ENCODE measurements at regions not wholly inside any gene's neighbourhood (a gene's known extent, or its start where the extent isn't known, plus 50 kb on each side); places are given as distances from the start of the nearest gene placed in this dataset.
"Not testable (repeated sequence)": the region's sequence is repeated elsewhere in the genome, so short reads cannot be mapped to it uniquely, and the experiment has no call there.

DNA sequence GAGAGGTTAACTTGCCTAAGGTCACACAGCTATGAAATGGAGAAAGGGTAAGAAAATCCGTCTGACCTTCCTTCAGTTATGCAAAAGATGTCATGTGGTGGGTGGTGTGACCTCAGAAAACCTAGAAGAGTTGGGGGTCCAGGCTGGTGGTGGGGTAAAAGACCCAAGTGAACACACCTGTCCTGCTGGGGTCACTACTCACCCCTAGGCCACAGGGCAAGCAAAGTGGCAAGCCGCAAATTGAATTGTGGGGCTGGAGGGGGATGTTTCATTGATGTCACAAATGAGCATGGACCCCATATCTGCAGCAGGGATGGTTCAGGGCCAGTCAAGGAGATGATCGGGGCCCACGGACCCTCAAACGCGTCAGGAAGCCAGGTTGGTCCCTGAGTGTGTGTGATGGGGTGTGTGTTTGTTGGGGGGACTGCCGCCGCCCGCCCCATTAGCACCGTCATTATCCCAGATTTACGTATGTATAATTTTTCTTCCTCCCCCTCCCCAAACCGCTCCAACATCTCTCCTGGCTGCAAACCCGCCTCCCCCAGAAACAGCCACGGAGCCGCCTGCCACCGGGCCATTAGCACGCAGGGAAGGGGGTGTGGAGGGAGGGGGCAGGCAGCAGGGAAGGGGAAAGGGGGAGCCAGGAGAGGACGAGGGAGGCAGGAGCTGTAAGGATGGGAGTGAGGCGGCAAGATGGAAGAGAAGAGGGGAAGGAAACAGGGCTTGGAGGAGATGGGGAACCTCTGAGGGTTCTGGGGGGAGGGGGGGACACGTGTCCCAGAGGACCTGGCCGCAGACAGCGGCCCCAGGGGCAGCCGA is 157.4 kb downstream of the CRLF3 start:
- TF ChIP-seq, protein P1, sequence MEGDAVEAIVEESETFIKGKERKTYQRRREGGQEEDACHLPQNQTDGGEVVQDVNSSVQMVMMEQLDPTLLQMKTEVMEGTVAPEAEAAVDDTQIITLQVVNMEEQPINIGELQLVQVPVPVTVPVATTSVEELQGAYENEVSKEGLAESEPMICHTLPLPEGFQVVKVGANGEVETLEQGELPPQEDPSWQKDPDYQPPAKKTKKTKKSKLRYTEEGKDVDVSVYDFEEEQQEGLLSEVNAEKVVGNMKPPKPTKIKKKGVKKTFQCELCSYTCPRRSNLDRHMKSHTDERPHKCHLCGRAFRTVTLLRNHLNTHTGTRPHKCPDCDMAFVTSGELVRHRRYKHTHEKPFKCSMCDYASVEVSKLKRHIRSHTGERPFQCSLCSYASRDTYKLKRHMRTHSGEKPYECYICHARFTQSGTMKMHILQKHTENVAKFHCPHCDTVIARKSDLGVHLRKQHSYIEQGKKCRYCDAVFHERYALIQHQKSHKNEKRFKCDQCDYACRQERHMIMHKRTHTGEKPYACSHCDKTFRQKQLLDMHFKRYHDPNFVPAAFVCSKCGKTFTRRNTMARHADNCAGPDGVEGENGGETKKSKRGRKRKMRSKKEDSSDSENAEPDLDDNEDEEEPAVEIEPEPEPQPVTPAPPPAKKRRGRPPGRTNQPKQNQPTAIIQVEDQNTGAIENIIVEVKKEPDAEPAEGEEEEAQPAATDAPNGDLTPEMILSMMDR (IDR thresholded peaks at IDR 0.05), result not testable (repeated sequence)
- TF ChIP-seq JUN (CRISPR knock-in tag; IDR thresholded peaks at IDR 0.05); ZNF263 (CRISPR knock-in tag; IDR thresholded peaks at IDR 0.05; ENCODE audit: low read depth); RELA (CRISPR knock-in tag; IDR thresholded peaks at IDR 0.05; ENCODE audit: borderline replicate concordance); ZNF138 (CRISPR knock-in tag; conservative IDR thresholded peaks at IDR 0.05); ZNF416 (CRISPR knock-in tag; IDR thresholded peaks at IDR 0.05); EMX1 (CRISPR knock-in tag; IDR thresholded peaks at IDR 0.05); NR2C2 (CRISPR knock-in tag; IDR thresholded peaks at IDR 0.05): not testable (repeated sequence)
- TF ChIP-seq, protein P2, sequence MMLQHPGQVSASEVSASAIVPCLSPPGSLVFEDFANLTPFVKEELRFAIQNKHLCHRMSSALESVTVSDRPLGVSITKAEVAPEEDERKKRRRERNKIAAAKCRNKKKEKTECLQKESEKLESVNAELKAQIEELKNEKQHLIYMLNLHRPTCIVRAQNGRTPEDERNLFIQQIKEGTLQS (CRISPR knock-in tag; conservative IDR thresholded peaks at IDR 0.05), result not testable (repeated sequence)
- TF ChIP-seq, protein P3, sequence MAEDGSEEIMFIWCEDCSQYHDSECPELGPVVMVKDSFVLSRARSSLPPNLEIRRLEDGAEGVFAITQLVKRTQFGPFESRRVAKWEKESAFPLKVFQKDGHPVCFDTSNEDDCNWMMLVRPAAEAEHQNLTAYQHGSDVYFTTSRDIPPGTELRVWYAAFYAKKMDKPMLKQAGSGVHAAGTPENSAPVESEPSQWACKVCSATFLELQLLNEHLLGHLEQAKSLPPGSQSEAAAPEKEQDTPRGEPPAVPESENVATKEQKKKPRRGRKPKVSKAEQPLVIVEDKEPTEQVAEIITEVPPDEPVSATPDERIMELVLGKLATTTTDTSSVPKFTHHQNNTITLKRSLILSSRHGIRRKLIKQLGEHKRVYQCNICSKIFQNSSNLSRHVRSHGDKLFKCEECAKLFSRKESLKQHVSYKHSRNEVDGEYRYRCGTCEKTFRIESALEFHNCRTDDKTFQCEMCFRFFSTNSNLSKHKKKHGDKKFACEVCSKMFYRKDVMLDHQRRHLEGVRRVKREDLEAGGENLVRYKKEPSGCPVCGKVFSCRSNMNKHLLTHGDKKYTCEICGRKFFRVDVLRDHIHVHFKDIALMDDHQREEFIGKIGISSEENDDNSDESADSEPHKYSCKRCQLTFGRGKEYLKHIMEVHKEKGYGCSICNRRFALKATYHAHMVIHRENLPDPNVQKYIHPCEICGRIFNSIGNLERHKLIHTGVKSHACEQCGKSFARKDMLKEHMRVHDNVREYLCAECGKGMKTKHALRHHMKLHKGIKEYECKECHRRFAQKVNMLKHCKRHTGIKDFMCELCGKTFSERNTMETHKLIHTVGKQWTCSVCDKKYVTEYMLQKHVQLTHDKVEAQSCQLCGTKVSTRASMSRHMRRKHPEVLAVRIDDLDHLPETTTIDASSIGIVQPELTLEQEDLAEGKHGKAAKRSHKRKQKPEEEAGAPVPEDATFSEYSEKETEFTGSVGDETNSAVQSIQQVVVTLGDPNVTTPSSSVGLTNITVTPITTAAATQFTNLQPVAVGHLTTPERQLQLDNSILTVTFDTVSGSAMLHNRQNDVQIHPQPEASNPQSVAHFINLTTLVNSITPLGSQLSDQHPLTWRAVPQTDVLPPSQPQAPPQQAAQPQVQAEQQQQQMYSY (CRISPR knock-in tag; IDR thresholded peaks at IDR 0.05), result not testable (repeated sequence)
- TF ChIP-seq, protein P4, sequence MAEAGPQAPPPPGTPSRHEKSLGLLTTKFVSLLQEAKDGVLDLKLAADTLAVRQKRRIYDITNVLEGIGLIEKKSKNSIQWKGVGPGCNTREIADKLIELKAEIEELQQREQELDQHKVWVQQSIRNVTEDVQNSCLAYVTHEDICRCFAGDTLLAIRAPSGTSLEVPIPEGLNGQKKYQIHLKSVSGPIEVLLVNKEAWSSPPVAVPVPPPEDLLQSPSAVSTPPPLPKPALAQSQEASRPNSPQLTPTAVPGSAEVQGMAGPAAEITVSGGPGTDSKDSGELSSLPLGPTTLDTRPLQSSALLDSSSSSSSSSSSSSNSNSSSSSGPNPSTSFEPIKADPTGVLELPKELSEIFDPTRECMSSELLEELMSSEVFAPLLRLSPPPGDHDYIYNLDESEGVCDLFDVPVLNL (CRISPR knock-in tag; IDR thresholded peaks at IDR 0.05; ENCODE audit: borderline replicate concordance, low read depth), result not testable (repeated sequence)
- TF ChIP-seq, protein P5, sequence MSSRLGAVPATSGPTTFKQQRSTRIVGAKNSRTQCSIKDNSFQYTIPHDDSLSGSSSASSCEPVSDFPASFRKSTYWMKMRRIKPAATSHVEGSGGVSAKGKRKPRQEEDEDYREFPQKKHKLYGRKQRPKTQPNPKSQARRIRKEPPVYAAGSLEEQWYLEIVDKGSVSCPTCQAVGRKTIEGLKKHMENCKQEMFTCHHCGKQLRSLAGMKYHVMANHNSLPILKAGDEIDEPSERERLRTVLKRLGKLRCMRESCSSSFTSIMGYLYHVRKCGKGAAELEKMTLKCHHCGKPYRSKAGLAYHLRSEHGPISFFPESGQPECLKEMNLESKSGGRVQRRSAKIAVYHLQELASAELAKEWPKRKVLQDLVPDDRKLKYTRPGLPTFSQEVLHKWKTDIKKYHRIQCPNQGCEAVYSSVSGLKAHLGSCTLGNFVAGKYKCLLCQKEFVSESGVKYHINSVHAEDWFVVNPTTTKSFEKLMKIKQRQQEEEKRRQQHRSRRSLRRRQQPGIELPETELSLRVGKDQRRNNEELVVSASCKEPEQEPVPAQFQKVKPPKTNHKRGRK (CRISPR knock-in tag; IDR thresholded peaks at IDR 0.05; ENCODE audit: borderline replicate concordance), result not testable (repeated sequence)
- TF ChIP-seq, protein P6, sequence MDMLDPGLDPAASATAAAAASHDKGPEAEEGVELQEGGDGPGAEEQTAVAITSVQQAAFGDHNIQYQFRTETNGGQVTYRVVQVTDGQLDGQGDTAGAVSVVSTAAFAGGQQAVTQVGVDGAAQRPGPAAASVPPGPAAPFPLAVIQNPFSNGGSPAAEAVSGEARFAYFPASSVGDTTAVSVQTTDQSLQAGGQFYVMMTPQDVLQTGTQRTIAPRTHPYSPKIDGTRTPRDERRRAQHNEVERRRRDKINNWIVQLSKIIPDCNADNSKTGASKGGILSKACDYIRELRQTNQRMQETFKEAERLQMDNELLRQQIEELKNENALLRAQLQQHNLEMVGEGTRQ (CRISPR knock-in tag; IDR thresholded peaks at IDR 0.05), result not testable (repeated sequence)

Data from WTC11 (cell line).